ENCODE measurements at regions not wholly inside any gene's neighbourhood (a gene's known extent, or its start where the extent isn't known, plus 50 kb on each side); places are given as distances from the start of the nearest gene placed in this dataset.

- TF ChIP-seq CTCF (IDR thresholded peaks at IDR 0.05): no peak
- TF ChIP-seq POLR2A (IDR thresholded peaks at IDR 0.05): no peak
- TF ChIP-seq POLR2AphosphoS5 (IDR thresholded peaks at IDR 0.05): no peak
- TF ChIP-seq EP300 (IDR thresholded peaks at IDR 0.05): no peak
Observed at GRCh38 chr3:65128346-65128745, 440.5 kb upstream of the ADAMTS9 start.

All from gastroesophageal sphincter (tissue), 3 donors.